WERI-Rb-1 (cell line): ENCODE measurements at regions not wholly inside any gene's neighbourhood (a gene's known extent, or its start where the extent isn't known, plus 50 kb on each side); places are given as distances from the start of the nearest gene placed in this dataset.

Experiments
- DNase-seq: peaks from one replicate; pipeline ENCODE4 v3.0.0-alpha.2; 2020
- H3K27ac ChIP-seq: fragments of 250-450 bp; sonication (Bioruptor Pico); 2 replicates; pipeline ENCODE4 v1.5.1; 2020; ENCODE audit warnings: mild to moderate bottlenecking, moderate library complexity
- H3K27me3 ChIP-seq: fragments of 250-450 bp; sonication (Bioruptor Pico); 2 replicates; pipeline ENCODE4 v1.5.1; 2021; ENCODE audit warnings: mild to moderate bottlenecking, low read depth, moderate library complexity; ENCODE audit not compliant: insufficient read depth, severe bottlenecking
- H3K36me3 ChIP-seq: fragments of 250-450 bp; sonication (Bioruptor Pico); 2 replicates; pipeline ENCODE4 v1.5.1; 2020; ENCODE audit warnings: mild to moderate bottlenecking, moderate library complexity
- H3K4me3 ChIP-seq: 2 replicates; pipeline ENCODE4 v1.5.1; 2011; ENCODE audit warnings: low read depth, mild to moderate bottlenecking, control low read depth, low read length
- H3K9me3 ChIP-seq: fragments of 250-450 bp; sonication (Bioruptor Pico); 2 replicates; pipeline ENCODE4 v1.5.1; 2021; ENCODE audit warnings: mild to moderate bottlenecking, moderate library complexity; ENCODE audit not compliant: severe bottlenecking
- CTCF ChIP-seq: IDR thresholded peaks from 2 replicates; pipeline ENCODE4 v1.5.1; 2011; ENCODE audit warnings: low read depth, mild to moderate bottlenecking, control low read depth, inconsistent platforms, low read length

- DNase-seq: no peak
- no peak overlapping the region for H3K27ac ChIP-seq
- H3K36me3 ChIP-seq: no peaks in the 10 kb centered on the region
- no peak for TF ChIP-seq CTCF
- H3K9me3 ChIP-seq: no peaks in the 10 kb centered on the region
- no peak overlapping the region for H3K4me3 ChIP-seq
- H3K27me3 ChIP-seq: no peaks in the 10 kb centered on the region
Measured at GRCh38 chr18:64851726-64852125, 702.8 kb upstream of the LINC00305 start.

- no peak for DNase-seq
- Histone ChIP-seq H3K36me3 (no peaks in the 10 kb centered on the region), H3K9me3 (no peaks in the 10 kb centered on the region), H3K27me3 (no peaks in the 10 kb centered on the region), H3K4me3 (no peak overlapping the region), H3K27ac (no peak overlapping the region)
- TF ChIP-seq CTCF: no peak
Measured at GRCh38 chr18:64850791-64851190, 701.9 kb upstream of the LINC00305 start.

GRCh38 chr18:64840911-64841701 is 692.2 kb upstream of the LINC00305 start:
- Histone ChIP-seq H3K9me3 (no peaks in the 10 kb centered on the region), H3K4me3 (no peak overlapping the region), H3K27ac (no peak overlapping the region), H3K27me3 (no peaks in the 10 kb centered on the region), H3K36me3 (no peaks in the 10 kb centered on the region)
- TF ChIP-seq CTCF: no peak
- no peak for DNase-seq

- Histone ChIP-seq H3K27ac (no peak overlapping the region), H3K36me3 (no peaks in the 10 kb centered on the region), H3K9me3 (no peaks in the 10 kb centered on the region), H3K27me3 (no peaks in the 10 kb centered on the region), H3K4me3 (no peak overlapping the region)
- DNase-seq: no peak
- no peak for TF ChIP-seq CTCF
Measured at GRCh38 chr18:64810354-64810753, 661.5 kb upstream of the LINC00305 start.

- Histone ChIP-seq H3K27ac (no peak overlapping the region), H3K27me3 (no peaks in the 10 kb centered on the region), H3K36me3 (no peaks in the 10 kb centered on the region), H3K9me3 (no peaks in the 10 kb centered on the region), H3K4me3 (no peak overlapping the region)
- DNase-seq: no peak
- no peak for TF ChIP-seq CTCF
Measured at GRCh38 chr18:64809801-64810200, 660.9 kb upstream of the LINC00305 start.

- TF ChIP-seq CTCF: no peak
- DNase-seq: no peak
- no peak overlapping the region for H3K27ac ChIP-seq
- H3K4me3 ChIP-seq: no peak overlapping the region
- H3K9me3 ChIP-seq: no peaks in the 10 kb centered on the region
- H3K27me3 ChIP-seq: no peaks in the 10 kb centered on the region
- H3K36me3 ChIP-seq: no peaks in the 10 kb centered on the region
Measured at GRCh38 chr18:64807560-64807959, 658.7 kb upstream of the LINC00305 start.
